AG09319 (cell line): ENCODE measurements at regions not wholly inside any gene's neighbourhood (a gene's known extent, or its start where the extent isn't known, plus 50 kb on each side); places are given as distances from the start of the nearest gene placed in this dataset.
"Not testable (repeated sequence)": the region's sequence is repeated elsewhere in the genome, so short reads cannot be mapped to it uniquely, and the experiment has no call there.

Experiments
- DNase-seq: peaks from one replicate; pipeline ENCODE4 v3.0.0-alpha.2; 2010; ENCODE audit warnings: low read depth; ENCODE audit errors: extremely low read depth
- CTCF ChIP-seq: IDR thresholded peaks from 2 replicates; pipeline ENCODE4 v1.5.1; 2011; ENCODE audit warnings: low read depth, mild to moderate bottlenecking, inconsistent platforms, low read length, moderate library complexity

- no peak for TF ChIP-seq CTCF
- DNase-seq, result no peak
These were observed 570.6 kb downstream of the INSC start for GRCh38 chr11:15685306-15685705.

DNA sequence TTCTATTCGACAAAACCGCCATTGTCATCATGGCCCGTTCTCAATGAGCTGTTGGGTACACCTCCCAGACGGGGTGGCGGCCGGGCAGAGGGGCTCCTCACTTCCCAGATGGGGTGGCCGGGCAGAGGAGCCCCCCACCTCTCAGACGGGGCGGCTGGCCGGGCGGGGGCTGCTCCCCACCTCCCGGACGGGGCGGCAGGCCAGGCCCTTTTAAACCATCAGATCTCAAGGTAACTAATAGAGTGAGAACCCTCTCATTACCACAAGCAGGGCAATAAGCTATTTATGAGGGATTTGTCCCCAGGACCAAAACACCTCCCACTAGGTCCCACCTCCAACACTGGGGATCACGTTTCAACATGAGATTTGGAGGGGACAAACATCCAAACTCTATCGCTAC is 571.5 kb downstream of the INSC start:
- not testable (repeated sequence) for DNase-seq

GRCh38 chr11:15687342-15687741 is 572.6 kb downstream of the INSC start:
- no peak for DNase-seq
- no peak for TF ChIP-seq CTCF

DNA sequence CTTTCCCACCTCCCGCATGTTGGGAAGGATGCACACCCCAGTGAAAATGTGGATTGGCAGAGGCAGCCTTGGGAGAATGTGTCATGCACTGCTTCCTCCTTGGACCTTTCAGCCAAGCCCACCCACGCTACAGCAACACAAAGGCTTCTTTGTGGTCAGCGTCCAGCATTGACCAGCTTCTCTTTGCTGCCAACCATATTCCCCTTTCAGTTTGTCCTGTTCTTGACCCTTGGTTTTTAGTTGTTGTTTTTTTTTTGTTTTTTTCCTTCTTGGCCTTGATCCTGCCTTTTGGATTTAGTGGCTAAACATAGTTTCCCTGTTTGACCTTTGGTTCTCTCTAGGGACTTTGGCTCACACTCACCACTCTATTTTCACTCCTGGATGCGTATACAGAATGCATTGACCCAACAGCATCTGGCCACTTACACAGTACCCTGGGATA is 573.6 kb downstream of the INSC start:
- TF ChIP-seq CTCF, result no peak
- no peak for DNase-seq

GRCh38 chr11:15690320-15690719 is 575.6 kb downstream of the INSC start:
- DNase-seq, result no peak
- TF ChIP-seq CTCF, result no peak

DNA sequence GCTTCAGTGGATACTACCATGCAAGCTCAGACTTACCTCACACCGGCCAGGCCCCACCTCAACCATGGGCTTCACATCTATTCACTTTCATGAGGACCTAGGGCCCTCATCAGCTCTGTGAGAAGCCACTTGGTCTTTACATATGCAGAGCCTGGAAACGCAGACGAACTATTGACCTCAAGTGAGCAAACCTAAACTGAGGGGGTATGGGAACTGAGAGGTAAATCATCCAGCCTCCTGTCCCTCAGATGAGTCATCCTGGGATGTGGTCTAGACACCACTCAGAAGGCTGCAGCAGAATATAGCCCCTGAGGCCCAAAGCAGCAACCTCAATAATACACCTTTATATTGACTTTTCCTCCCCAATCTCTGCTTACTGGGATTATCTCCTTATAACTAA is 578.0 kb downstream of the INSC start:
- no peak for TF ChIP-seq CTCF
- no peak for DNase-seq

DNA sequence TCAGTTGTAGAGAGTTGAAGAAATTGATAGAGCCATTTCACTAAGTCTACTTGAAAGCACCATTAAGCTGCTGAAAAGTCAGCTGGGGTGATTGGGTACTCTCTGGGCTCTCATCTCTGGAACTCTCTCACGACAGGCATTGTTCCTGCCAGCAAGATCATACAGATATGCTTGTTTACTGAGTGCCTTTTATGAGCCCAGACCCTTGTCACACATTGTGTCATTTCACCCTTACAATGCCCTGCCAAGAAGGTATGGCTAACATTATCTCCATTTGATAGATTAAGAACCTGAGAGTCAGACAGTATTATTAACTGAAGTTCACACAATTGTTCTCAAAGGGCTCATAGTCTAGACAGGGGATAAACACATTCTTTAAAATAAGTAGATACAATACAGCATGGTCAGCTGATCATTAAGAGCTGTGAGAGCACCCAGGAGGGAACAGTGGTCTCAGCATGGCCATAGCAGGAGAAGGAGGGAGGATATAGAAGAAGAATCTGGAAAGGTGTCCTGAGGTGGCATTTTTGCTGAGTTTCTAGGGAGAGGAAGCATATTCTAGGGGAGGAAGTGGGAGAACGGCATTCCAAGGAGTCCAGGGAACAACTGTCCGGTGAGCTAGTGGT is 580.5 kb downstream of the INSC start:
- no peak for TF ChIP-seq CTCF
- no peak for DNase-seq

DNA sequence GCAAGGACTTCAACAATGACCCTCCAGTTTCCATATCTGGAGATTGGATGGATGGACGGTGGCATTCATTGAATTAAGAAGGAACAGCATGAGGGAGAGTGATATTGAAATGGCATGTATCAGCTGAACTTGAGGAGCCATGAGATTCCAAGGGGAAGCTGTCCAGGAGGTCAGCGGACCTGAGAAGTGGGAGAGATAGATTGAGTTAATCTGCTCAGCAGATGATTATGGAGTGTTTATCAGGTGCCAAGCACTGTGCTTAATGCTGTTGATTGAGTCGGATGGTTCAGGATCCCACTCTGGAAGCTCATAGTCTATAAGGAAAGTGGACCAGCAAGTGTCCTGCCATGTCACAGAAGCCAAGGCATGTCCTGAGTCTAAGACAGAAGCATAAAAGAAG is 581.3 kb downstream of the INSC start:
- no peak for DNase-seq
- TF ChIP-seq CTCF, result no peak
